CD14-positive monocyte (primary cell): ENCODE measurements at regions not wholly inside any gene's neighbourhood (a gene's known extent, or its start where the extent isn't known, plus 50 kb on each side); places are given as distances from the start of the nearest gene placed in this dataset.
A peak's percentile ranks its signal among the peaks of the same experiment; 100 is the strongest.
"Not testable (repeated sequence)": the region's sequence is repeated elsewhere in the genome, so short reads cannot be mapped to it uniquely, and the experiment has no call there.

ENCODE experiments used
- DNase-seq, 3 donors: peaks; one replicate each; pipeline ENCODE4 v3.0.0-alpha.2; 2011 to 2022
- H2AFZ ChIP-seq: 2 replicates; pipeline ENCODE4 v1.6.0; 2012; ENCODE audit warnings: mild to moderate bottlenecking, low read depth, low read length, inconsistent platforms; ENCODE audit not compliant: insufficient read depth, poor library complexity, severe bottlenecking
- H3K27ac ChIP-seq, 2 donors: 1 replicate in 1 of 2; 2 replicates in 1 of 2; pipeline ENCODE4 v1.5.1; 2012 to 2013; ENCODE audit warnings: low read length in 2 of 2, control low read depth in 1 of 2, inconsistent platforms in 1 of 2, low read depth in 1 of 2, mild to moderate bottlenecking in 1 of 2
- H3K27me3 ChIP-seq, 2 donors: one replicate each; pipeline versions ENCODE4 v1.6.0 to v1.6.1; 2011 to 2013; ENCODE audit warnings: low read length in 2 of 2; ENCODE audit not compliant: control insufficient read depth in 2 of 2, insufficient read depth in 2 of 2
- H3K36me3 ChIP-seq, 2 donors: replicated peaks in 1 of 2; 1 replicate in 1 of 2; 2 replicates in 1 of 2; pipeline versions ENCODE4 v1.5.1 to v1.6.1; 2012 to 2013; ENCODE audit warnings: low read length in 2 of 2, control low read depth in 1 of 2, inconsistent platforms in 1 of 2, mild to moderate bottlenecking in 1 of 2; ENCODE audit not compliant: insufficient read depth in 2 of 2, control insufficient read depth in 1 of 2
- H3K4me1 ChIP-seq, 2 donors: 1 replicate in 1 of 2; 2 replicates in 1 of 2; pipeline versions ENCODE4 v1.5.1 to v1.6.1; 2012 to 2013; ENCODE audit warnings: low read length in 2 of 2, control low read depth in 1 of 2, inconsistent platforms in 1 of 2, mild to moderate bottlenecking in 1 of 2, moderate library complexity in 1 of 2; ENCODE audit not compliant: insufficient read depth in 2 of 2, control insufficient read depth in 1 of 2
- H3K4me2 ChIP-seq: replicated peaks from 2 replicates; pipeline ENCODE3; 2012; ENCODE audit warnings: low read length, moderate library complexity, mild to moderate bottlenecking; ENCODE audit not compliant: poor library complexity, severe bottlenecking; ENCODE audit errors: extremely low read depth
- H3K4me3 ChIP-seq, 3 experiments: fragments of 200-600 bp in 1 of 3; sonication (generic) in 1 of 3; replicated peaks in 1 of 3; 1 replicate in 2 of 3; 2 replicates in 1 of 3; pipeline ENCODE4 v1.5.1; 2011 to 2013; ENCODE audit warnings: low read length in 3 of 3, mild to moderate bottlenecking in 3 of 3, control low read depth in 2 of 3, low read depth in 2 of 3, inconsistent platforms in 1 of 3, moderate library complexity in 1 of 3
- H3K79me2 ChIP-seq: 2 replicates; pipeline ENCODE4 v1.6.0; 2012; ENCODE audit warnings: mild to moderate bottlenecking, control low read depth, inconsistent platforms, low read length, moderate library complexity; ENCODE audit not compliant: insufficient read depth
- H3K9ac ChIP-seq: 2 replicates; pipeline ENCODE4 v1.6.0; 2017; ENCODE audit warnings: low read length, mild to moderate bottlenecking; ENCODE audit not compliant: insufficient read depth, poor library complexity, severe bottlenecking
- H3K9me3 ChIP-seq, 2 donors: replicated peaks in 1 of 2; 1 replicate in 1 of 2; 2 replicates in 1 of 2; pipeline versions ENCODE4 v1.5.1 to v1.6.1; 2012 to 2013; ENCODE audit warnings: low read length in 2 of 2, control low read depth in 1 of 2; ENCODE audit not compliant: control insufficient read depth in 1 of 2, insufficient read depth in 1 of 2
- H4K20me1 ChIP-seq: 2 replicates; pipeline ENCODE4 v1.6.0; 2012; ENCODE audit warnings: mild to moderate bottlenecking, low read length, control low read depth, moderate library complexity; ENCODE audit not compliant: insufficient read depth
- H3K27ac Mint-ChIP-seq, 7 donors: one replicate each; pipeline ENCODE4 v1.8.0; 2020; ENCODE audit warnings: mild to moderate bottlenecking in 7 of 7, mixed read lengths in 7 of 7, moderate library complexity in 6 of 7, inconsistent platforms in 2 of 7
- H3K27me3 Mint-ChIP-seq, 3 donors: one replicate each; pipeline ENCODE4 v1.8.0; 2021 to 2022; ENCODE audit warnings: low read depth in 3 of 3, mild to moderate bottlenecking in 3 of 3, mixed read lengths in 3 of 3, moderate library complexity in 3 of 3, inconsistent platforms in 1 of 3
- H3K36me3 Mint-ChIP-seq, 2 donors: one replicate each; pipeline ENCODE4 v1.8.0; 2020; ENCODE audit warnings: mixed read lengths in 2 of 2, inconsistent platforms in 1 of 2, mild to moderate bottlenecking in 1 of 2
- H3K4me1 Mint-ChIP-seq: one replicate; pipeline ENCODE4 v1.8.0; 2020; ENCODE audit warnings: mild to moderate bottlenecking, mixed read lengths
- H3K4me3 Mint-ChIP-seq, 2 donors: one replicate each; pipeline ENCODE4 v1.8.0; 2020; ENCODE audit warnings: mild to moderate bottlenecking in 2 of 2, mixed read lengths in 2 of 2, moderate library complexity in 1 of 2
- H3K9me3 Mint-ChIP-seq, 7 donors: one replicate each; pipeline ENCODE4 v1.8.0; 2020 to 2022; ENCODE audit warnings: mixed read lengths in 7 of 7, mild to moderate bottlenecking in 6 of 7, moderate library complexity in 6 of 7, inconsistent platforms in 2 of 7
- WGBS: methylation state at CpG from one replicate; pipeline ENCODE4 v1.1.5; 2013; ENCODE audit warnings: missing lambda C conversion rate; ENCODE audit not compliant: insufficient coverage; 5-methylcytosine and 5-hydroxymethylcytosine counted together
- intact Hi-C, 2 donors: fragments of 100-400 bp; cut with micrococcal nuclease; formaldehyde crosslinking; loops; one replicate each; pipeline versions ENCODE4 v1.15.0 to v1.15.1; 2023
- TF ChIP-seq, protein P1 (sequence below): fragments of 200-600 bp; IDR thresholded peaks from one replicate; pipeline ENCODE4 v1.8.0; 2022; ENCODE audit warnings: antibody characterized with exemption, mild to moderate bottlenecking

DNA sequence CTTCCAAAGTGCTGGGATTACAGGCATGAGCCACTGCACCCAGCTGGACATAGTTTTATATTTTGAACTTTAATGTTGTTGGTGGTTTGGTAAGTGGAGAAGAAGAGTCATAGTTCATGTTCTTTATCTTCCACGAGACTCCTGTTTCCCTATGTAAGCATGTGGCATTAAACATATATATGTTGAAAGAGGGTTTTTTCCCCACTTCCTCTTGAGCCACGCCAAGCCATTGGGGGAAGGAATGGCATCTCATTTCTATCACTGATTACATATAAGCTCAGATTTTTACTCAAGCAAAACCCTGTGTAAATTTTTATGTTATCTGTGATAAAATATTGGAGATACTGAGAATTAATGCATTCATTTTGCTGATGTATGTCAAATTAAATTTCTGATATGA lies 300.4 kb downstream of the PHF14 start:
- H3K4me1 ChIP-seq, result no peaks in the 10 kb centered on the region
- no peaks in the 10 kb centered on the region for H3K36me3 Mint-ChIP-seq
- H3K4me3 Mint-ChIP-seq, result no peak overlapping the region
- no peak overlapping the region for H3K4me2 ChIP-seq
- H3K9me3 ChIP-seq, result peaks cover 0 to under 1% of the 10 kb centered on the region in 2 donors
- H3K4me3 ChIP-seq, result no peak overlapping the region
- no peak overlapping the region for H2AFZ ChIP-seq
- no peak overlapping the region for H3K27ac Mint-ChIP-seq
- WGBS, result no CpG with 5 or more reads among the region's 2 CpGs
- TF ChIP-seq, protein P1, sequence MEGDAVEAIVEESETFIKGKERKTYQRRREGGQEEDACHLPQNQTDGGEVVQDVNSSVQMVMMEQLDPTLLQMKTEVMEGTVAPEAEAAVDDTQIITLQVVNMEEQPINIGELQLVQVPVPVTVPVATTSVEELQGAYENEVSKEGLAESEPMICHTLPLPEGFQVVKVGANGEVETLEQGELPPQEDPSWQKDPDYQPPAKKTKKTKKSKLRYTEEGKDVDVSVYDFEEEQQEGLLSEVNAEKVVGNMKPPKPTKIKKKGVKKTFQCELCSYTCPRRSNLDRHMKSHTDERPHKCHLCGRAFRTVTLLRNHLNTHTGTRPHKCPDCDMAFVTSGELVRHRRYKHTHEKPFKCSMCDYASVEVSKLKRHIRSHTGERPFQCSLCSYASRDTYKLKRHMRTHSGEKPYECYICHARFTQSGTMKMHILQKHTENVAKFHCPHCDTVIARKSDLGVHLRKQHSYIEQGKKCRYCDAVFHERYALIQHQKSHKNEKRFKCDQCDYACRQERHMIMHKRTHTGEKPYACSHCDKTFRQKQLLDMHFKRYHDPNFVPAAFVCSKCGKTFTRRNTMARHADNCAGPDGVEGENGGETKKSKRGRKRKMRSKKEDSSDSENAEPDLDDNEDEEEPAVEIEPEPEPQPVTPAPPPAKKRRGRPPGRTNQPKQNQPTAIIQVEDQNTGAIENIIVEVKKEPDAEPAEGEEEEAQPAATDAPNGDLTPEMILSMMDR, result no peak
- no peaks in the 10 kb centered on the region for H3K36me3 ChIP-seq
- H4K20me1 ChIP-seq, result no peaks in the 10 kb centered on the region
- intact Hi-C loops, result no loop called here
- no peaks in the 10 kb centered on the region for H3K79me2 ChIP-seq
- H3K27me3 ChIP-seq, result no peaks in the 10 kb centered on the region
- peak in 1 of 3 donors; percentile 7 for DNase-seq
- no peak overlapping the region for H3K9ac ChIP-seq
- peaks cover 0 to 6% (median 4%) of the 10 kb centered on the region in 7 donors for H3K9me3 Mint-ChIP-seq
- peaks cover 3% of the 10 kb centered on the region for H3K4me1 Mint-ChIP-seq
- H3K27ac ChIP-seq, result no peak overlapping the region
- H3K27me3 Mint-ChIP-seq, result peaks cover 0 to 1% (median 0%) of the 10 kb centered on the region in 3 donors

- no peak overlapping the region for H3K27ac Mint-ChIP-seq
- Histone ChIP-seq H3K9me3 (no peaks in the 10 kb centered on the region), H2AFZ (no peak overlapping the region), H3K79me2 (no peaks in the 10 kb centered on the region), H4K20me1 (no peaks in the 10 kb centered on the region), H3K27ac (no peak overlapping the region), H3K4me3 (no peak overlapping the region), H3K27me3 (no peaks in the 10 kb centered on the region), H3K36me3 (no peaks in the 10 kb centered on the region), H3K9ac (no peak overlapping the region), H3K4me2 (no peak overlapping the region), H3K4me1 (no peaks in the 10 kb centered on the region)
- no peaks in the 10 kb centered on the region for H3K27me3 Mint-ChIP-seq
- H3K9me3 Mint-ChIP-seq, result peaks cover 2 to 12% (median 5%) of the 10 kb centered on the region in 7 donors
- WGBS, result no CpG with 5 or more reads among the region's 2 CpGs
- TF ChIP-seq, protein P1, result no peak
- no peaks in the 10 kb centered on the region for H3K4me1 Mint-ChIP-seq
- H3K36me3 Mint-ChIP-seq, result no peaks in the 10 kb centered on the region
- no peak overlapping the region for H3K4me3 Mint-ChIP-seq
- DNase-seq, result no peak
- intact Hi-C loops, result no loop called here
Measured at GRCh38 chr7:11281953-11282352, 308.3 kb downstream of the PHF14 start.

- H3K27me3 Mint-ChIP-seq, H2AFZ ChIP-seq, H3K9ac ChIP-seq, H4K20me1 ChIP-seq, H3K27ac Mint-ChIP-seq, H3K4me1 Mint-ChIP-seq, H3K4me3 Mint-ChIP-seq, H3K79me2 ChIP-seq, DNase-seq, H3K36me3 ChIP-seq, H3K27ac ChIP-seq, intact Hi-C loops, H3K4me2 ChIP-seq, H3K27me3 ChIP-seq, H3K36me3 Mint-ChIP-seq, H3K4me3 ChIP-seq, H3K9me3 ChIP-seq, H3K4me1 ChIP-seq: not testable (repeated sequence)
- H3K9me3 Mint-ChIP-seq, result peaks cover 2 to 12% (median 4%) of the 10 kb centered on the region in 7 donors
- no CpG with 5 or more reads among the region's 3 CpGs for WGBS
Measured at GRCh38 chr7:11283584-11283983, 309.9 kb downstream of the PHF14 start.
